ENCODE measurements at regions not wholly inside any gene's neighbourhood (a gene's known extent, or its start where the extent isn't known, plus 50 kb on each side); places are given as distances from the start of the nearest gene placed in this dataset.

DNA sequence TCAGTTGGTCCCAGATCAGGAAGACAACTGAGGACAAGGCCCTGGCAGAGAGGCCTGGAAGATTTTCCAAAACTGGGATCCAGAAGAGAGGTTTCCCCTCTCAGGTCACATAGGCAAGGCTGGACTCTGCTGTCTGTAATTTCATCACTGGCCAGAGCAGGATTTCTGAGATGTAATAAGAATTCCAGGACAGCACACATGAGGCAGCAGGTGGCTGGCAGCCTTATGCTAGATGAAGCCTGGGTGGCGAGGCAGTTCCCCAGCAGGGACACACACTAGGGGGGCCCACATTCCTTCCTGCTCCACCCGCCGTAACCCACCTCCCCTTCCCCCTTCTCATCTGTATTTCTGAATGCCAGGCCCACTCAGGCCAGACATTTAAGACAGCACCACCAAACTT, 98.6 kb downstream of the HNRNPLL start:
- TF ChIP-seq, protein P1, sequence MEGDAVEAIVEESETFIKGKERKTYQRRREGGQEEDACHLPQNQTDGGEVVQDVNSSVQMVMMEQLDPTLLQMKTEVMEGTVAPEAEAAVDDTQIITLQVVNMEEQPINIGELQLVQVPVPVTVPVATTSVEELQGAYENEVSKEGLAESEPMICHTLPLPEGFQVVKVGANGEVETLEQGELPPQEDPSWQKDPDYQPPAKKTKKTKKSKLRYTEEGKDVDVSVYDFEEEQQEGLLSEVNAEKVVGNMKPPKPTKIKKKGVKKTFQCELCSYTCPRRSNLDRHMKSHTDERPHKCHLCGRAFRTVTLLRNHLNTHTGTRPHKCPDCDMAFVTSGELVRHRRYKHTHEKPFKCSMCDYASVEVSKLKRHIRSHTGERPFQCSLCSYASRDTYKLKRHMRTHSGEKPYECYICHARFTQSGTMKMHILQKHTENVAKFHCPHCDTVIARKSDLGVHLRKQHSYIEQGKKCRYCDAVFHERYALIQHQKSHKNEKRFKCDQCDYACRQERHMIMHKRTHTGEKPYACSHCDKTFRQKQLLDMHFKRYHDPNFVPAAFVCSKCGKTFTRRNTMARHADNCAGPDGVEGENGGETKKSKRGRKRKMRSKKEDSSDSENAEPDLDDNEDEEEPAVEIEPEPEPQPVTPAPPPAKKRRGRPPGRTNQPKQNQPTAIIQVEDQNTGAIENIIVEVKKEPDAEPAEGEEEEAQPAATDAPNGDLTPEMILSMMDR (IDR thresholded peaks at IDR 0.05), result no peak
- TF ChIP-seq POLR2A (IDR thresholded peaks at IDR 0.05), result no peak

Data from prostate gland (tissue), 2 donors.